ENCODE measurements at regions not wholly inside any gene's neighbourhood (a gene's known extent, or its start where the extent isn't known, plus 50 kb on each side); places are given as distances from the start of the nearest gene placed in this dataset.

DNA sequence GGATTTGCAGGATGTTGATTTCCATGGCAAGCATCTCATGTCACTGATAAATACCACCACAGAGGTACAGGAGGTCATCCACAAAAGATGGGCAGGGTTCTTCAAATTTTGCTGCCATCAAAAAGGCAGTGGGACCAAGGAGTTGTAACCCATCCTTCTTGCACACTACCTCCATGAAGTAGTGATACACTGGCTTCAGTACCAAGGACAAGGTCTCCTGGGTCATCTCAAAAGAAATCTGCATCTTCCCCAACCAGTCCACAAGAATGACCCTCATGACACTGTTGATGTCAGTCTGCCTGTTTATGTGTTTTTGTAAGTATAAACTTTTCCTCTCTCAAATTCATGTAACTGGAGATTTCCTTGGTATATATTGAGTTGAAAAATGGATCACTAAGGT lies 298.2 kb downstream of the CDH9 start:
- Histone ChIP-seq H3K18ac (ENCODE audit: low read depth, low read length) (no peak overlapping the region), H3K27me3 (ENCODE audit: control insufficient read depth, insufficient read depth, low read length) (no peaks in the 10 kb centered on the region), H3K27ac (ENCODE audit: insufficient read depth, low read length) (no peak overlapping the region), H4K8ac (ENCODE audit: low read depth in 2 of 2, low read length in 2 of 2) (no peak overlapping the region), H2BK15ac (ENCODE audit: low read depth, low read length) (no peak overlapping the region), H3K14ac (replicated peaks; ENCODE audit: low read depth, low read length) (no peak overlapping the region), H3K9ac (ENCODE audit: low read depth, low read length) (no peak overlapping the region), H2AFZ (replicated peaks; ENCODE audit: low read length, poor library complexity) (no peak overlapping the region), H4K20me1 (ENCODE audit: insufficient read depth, low read length) (no peaks in the 10 kb centered on the region), H3K56ac (ENCODE audit: extremely low read depth, insufficient read depth, low read length) (no peak overlapping the region), H4K91ac (ENCODE audit: insufficient read depth, low read depth, low read length) (no peak overlapping the region), H3K9me3 (ENCODE audit: control insufficient read depth, insufficient read depth, low read length) (peaks cover 10% of the 10 kb centered on the region), H3K36me3 (ENCODE audit: control insufficient read depth, insufficient read depth, low read length) (no peaks in the 10 kb centered on the region), H3K79me1 (ENCODE audit: low read depth in 1 of 2, low read length in 2 of 2) (no peaks in the 10 kb centered on the region), H2BK5ac (ENCODE audit: low read depth, low read length, poor library complexity, severe bottlenecking) (no peak overlapping the region), H3K4me3 (ENCODE audit: insufficient read depth, low read depth, low read length) (no peak overlapping the region), H3K4ac (ENCODE audit: low read depth, low read length) (no peak overlapping the region), H2BK120ac (ENCODE audit: low read depth, low read length) (no peak overlapping the region), H2BK20ac (ENCODE audit: low read depth, low read length) (no peak overlapping the region), H3K23ac (ENCODE audit: low read depth, low read length) (no peak overlapping the region), H3K4me1 (ENCODE audit: control insufficient read depth, insufficient read depth, low read length) (no peaks in the 10 kb centered on the region), H2AK9ac (replicated peaks; ENCODE audit: low read depth, low read length, poor library complexity) (no peak overlapping the region), H3K4me2 (ENCODE audit: low read depth, low read length) (no peak overlapping the region), H2AK5ac (ENCODE audit: low read depth, low read length) (no peak overlapping the region), H3K9me1 (ENCODE audit: insufficient read depth, low read length) (no peaks in the 10 kb centered on the region), H4K5ac (ENCODE audit: low read depth, low read length) (no peak overlapping the region)
- no peak for DNase-seq
- TF ChIP-seq MXI1 (IDR thresholded peaks at IDR 0.05; ENCODE audit: borderline replicate concordance, low read depth, low read length) (no peak), MAFK (IDR thresholded peaks at IDR 0.05; ENCODE audit: low read depth, low read length) (no peak), RFX5 (IDR thresholded peaks at IDR 0.05; ENCODE audit: low read depth, low read length) (no peak), CEBPB (IDR thresholded peaks at IDR 0.05; ENCODE audit: low read depth, low read length) (no peak), RAD21 (IDR thresholded peaks at IDR 0.05; ENCODE audit: low read length) (no peak), RCOR1 (IDR thresholded peaks at IDR 0.05; ENCODE audit: insufficient replicate concordance, low read length) (no peak), SMC3 (IDR thresholded peaks at IDR 0.05; ENCODE audit: low read depth, low read length) (no peak), CHD1 (IDR thresholded peaks at IDR 0.05; ENCODE audit: low read depth, low read length) (no peak), NFE2L2 (IDR thresholded peaks at IDR 0.05; ENCODE audit: low read depth, low read length) (no peak), FOS (IDR thresholded peaks at IDR 0.05; ENCODE audit: low read depth, low read length) (no peak), MAZ (IDR thresholded peaks at IDR 0.05; ENCODE audit: borderline replicate concordance, low read depth, low read length) (no peak), POLR2A (IDR thresholded peaks at IDR 0.05; ENCODE audit: low read depth, low read length) (no peak), BHLHE40 (IDR thresholded peaks at IDR 0.05; ENCODE audit: low read depth, low read length) (no peak)
- TF ChIP-seq, protein P1, sequence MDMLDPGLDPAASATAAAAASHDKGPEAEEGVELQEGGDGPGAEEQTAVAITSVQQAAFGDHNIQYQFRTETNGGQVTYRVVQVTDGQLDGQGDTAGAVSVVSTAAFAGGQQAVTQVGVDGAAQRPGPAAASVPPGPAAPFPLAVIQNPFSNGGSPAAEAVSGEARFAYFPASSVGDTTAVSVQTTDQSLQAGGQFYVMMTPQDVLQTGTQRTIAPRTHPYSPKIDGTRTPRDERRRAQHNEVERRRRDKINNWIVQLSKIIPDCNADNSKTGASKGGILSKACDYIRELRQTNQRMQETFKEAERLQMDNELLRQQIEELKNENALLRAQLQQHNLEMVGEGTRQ (IDR thresholded peaks at IDR 0.05; ENCODE audit: low read depth, low read length), result no peak
- TF ChIP-seq, protein P2, sequence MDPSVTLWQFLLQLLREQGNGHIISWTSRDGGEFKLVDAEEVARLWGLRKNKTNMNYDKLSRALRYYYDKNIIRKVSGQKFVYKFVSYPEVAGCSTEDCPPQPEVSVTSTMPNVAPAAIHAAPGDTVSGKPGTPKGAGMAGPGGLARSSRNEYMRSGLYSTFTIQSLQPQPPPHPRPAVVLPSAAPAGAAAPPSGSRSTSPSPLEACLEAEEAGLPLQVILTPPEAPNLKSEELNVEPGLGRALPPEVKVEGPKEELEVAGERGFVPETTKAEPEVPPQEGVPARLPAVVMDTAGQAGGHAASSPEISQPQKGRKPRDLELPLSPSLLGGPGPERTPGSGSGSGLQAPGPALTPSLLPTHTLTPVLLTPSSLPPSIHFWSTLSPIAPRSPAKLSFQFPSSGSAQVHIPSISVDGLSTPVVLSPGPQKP (IDR thresholded peaks at IDR 0.05; ENCODE audit: borderline replicate concordance, low read depth, low read length), result no peak
- TF ChIP-seq, protein P3, sequence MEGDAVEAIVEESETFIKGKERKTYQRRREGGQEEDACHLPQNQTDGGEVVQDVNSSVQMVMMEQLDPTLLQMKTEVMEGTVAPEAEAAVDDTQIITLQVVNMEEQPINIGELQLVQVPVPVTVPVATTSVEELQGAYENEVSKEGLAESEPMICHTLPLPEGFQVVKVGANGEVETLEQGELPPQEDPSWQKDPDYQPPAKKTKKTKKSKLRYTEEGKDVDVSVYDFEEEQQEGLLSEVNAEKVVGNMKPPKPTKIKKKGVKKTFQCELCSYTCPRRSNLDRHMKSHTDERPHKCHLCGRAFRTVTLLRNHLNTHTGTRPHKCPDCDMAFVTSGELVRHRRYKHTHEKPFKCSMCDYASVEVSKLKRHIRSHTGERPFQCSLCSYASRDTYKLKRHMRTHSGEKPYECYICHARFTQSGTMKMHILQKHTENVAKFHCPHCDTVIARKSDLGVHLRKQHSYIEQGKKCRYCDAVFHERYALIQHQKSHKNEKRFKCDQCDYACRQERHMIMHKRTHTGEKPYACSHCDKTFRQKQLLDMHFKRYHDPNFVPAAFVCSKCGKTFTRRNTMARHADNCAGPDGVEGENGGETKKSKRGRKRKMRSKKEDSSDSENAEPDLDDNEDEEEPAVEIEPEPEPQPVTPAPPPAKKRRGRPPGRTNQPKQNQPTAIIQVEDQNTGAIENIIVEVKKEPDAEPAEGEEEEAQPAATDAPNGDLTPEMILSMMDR (conservative IDR thresholded peaks at IDR 0.05; ENCODE audit: low read depth, low read length), result no peak
- dilution Hi-C loops (cut with HindIII; ENCODE audit: low sequenced_read_pairs, unreplicated experiment), result no loop called here
- ATAC-seq (ENCODE audit: low read depth), result no peak
- in situ Hi-C loops (cut with MboI; ENCODE audit: low sequenced_read_pairs), result no loop called here
- ChIA-PET POLR2A (ENCODE audit: unreplicated experiment) (no interaction called here), CTCF (no interaction called here)
- no TSS peak for BruUV-seq (replicated peaks)
- intact Hi-C loops (cut with micrococcal nuclease), result no loop called here

All from IMR-90 (cell line).